ENCODE measurements at regions not wholly inside any gene's neighbourhood (a gene's known extent, or its start where the extent isn't known, plus 50 kb on each side); places are given as distances from the start of the nearest gene placed in this dataset.

DNA sequence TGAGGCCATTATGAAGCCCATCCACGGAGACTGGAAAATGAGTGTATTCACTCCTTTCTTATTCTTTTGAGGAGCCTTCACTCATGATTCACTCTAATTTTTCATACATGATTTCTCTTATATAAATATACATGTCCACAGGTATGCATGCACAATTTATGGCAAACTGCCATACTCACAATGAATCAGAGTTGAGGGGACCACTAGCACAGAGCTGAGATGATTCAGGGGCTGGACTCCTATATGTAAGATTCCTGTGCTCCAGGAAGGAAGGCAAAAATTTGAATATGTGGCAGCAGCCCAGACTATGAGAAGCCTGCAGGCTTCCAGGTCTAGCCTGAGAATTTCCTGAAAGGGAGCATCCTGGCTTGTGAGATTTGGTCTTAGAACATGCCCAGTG lies 484.6 kb downstream of the PRELID2 start:
- no peak for TF ChIP-seq EZH2 (IDR thresholded peaks at IDR 0.05; ENCODE audit: insufficient read depth, low read length)
- TF ChIP-seq, protein P1, sequence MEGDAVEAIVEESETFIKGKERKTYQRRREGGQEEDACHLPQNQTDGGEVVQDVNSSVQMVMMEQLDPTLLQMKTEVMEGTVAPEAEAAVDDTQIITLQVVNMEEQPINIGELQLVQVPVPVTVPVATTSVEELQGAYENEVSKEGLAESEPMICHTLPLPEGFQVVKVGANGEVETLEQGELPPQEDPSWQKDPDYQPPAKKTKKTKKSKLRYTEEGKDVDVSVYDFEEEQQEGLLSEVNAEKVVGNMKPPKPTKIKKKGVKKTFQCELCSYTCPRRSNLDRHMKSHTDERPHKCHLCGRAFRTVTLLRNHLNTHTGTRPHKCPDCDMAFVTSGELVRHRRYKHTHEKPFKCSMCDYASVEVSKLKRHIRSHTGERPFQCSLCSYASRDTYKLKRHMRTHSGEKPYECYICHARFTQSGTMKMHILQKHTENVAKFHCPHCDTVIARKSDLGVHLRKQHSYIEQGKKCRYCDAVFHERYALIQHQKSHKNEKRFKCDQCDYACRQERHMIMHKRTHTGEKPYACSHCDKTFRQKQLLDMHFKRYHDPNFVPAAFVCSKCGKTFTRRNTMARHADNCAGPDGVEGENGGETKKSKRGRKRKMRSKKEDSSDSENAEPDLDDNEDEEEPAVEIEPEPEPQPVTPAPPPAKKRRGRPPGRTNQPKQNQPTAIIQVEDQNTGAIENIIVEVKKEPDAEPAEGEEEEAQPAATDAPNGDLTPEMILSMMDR (IDR thresholded peaks at IDR 0.05; ENCODE audit: insufficient read depth, low read depth, low read length), result no peak

Data from astrocyte (in vitro differentiated cells and primary cell).